Fibroblast of pulmonary artery (primary cell): ENCODE measurements at regions not wholly inside any gene's neighbourhood (a gene's known extent, or its start where the extent isn't known, plus 50 kb on each side); places are given as distances from the start of the nearest gene placed in this dataset.

Experiments used
- DNase-seq: peaks from one replicate; pipeline ENCODE4 v3.0.0-alpha.2; 2010; ENCODE audit warnings: low read depth
- H3K4me3 ChIP-seq: replicated peaks from 2 replicates; pipeline ENCODE4 v1.5.1; 2011; ENCODE audit warnings: low read depth, mild to moderate bottlenecking, control low read depth, low read length, moderate library complexity
- TF ChIP-seq, protein P1 (sequence below): IDR thresholded peaks from 2 replicates; pipeline ENCODE4 v1.5.1; 2011; ENCODE audit warnings: mild to moderate bottlenecking, control low read depth, low read length, inconsistent platforms; ENCODE audit errors: missing control alignments

DNA sequence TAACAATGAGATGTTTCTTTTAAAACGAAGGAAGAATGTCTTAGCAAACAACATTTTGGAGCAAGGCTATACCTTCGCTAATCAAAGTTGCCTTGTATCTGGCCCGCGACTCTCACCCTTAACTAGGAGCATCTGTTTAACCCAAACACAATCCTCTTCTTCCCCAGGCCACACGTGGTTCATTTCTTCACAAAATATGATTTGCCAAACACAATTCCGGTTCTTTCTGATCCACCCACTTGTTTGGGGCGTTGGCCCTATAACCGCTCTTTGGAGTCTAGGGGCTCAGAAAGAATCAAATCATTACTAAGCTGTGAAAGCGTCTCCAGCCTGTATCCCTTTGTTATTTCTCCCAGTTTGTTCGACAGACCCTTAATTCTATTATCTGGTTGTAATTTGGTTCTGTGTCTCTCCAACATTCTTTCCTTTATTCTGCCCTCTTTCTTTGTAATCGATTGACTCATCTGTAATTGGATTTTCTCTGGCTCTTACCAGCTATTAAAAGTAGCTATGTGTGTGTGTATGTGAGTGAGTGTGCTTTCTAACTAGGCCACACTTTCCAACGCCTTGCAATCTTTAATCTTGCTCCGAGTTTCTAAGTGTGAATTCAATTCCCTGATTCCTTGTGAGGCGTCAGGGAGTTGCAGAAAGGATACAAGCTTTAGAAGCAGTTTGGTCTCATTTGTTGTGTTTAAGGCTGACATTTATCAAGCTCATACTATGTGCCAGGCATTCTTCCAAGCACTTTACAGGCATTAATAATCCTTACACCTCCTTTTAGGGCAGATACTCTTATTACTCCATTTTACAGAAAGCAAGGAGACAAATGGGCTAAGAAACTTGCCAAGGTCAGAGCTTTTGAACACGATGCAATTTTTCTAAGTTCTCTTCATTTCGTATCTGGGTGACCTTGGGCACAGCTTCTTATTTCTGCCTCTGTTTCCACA lies 138.6 kb upstream of the CPEB2 start:
- DNase-seq, result no peak
- H3K4me3 ChIP-seq, result no peak overlapping the region
- TF ChIP-seq, protein P1, sequence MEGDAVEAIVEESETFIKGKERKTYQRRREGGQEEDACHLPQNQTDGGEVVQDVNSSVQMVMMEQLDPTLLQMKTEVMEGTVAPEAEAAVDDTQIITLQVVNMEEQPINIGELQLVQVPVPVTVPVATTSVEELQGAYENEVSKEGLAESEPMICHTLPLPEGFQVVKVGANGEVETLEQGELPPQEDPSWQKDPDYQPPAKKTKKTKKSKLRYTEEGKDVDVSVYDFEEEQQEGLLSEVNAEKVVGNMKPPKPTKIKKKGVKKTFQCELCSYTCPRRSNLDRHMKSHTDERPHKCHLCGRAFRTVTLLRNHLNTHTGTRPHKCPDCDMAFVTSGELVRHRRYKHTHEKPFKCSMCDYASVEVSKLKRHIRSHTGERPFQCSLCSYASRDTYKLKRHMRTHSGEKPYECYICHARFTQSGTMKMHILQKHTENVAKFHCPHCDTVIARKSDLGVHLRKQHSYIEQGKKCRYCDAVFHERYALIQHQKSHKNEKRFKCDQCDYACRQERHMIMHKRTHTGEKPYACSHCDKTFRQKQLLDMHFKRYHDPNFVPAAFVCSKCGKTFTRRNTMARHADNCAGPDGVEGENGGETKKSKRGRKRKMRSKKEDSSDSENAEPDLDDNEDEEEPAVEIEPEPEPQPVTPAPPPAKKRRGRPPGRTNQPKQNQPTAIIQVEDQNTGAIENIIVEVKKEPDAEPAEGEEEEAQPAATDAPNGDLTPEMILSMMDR, result no peak

- DNase-seq, result no peak
- TF ChIP-seq, protein P1, result no peak
- no peak overlapping the region for H3K4me3 ChIP-seq
Observed at GRCh38 chr4:14864365-14865030, 137.8 kb upstream of the CPEB2 start.

DNA sequence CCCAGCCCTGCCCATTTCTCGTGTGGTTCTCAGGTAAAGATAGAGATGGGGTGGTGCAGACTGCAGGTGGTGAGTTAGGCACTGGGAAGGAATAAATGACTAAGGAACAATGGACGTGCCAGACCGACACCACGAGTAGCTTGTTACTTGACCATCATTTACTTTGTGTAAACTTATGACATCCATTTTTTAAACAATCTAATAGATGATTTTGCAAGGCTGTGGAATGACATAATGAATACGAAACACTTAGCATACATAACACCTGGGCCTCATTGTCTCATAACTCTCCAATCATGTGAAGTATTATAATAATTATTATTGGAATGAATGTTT lies 137.3 kb upstream of the CPEB2 start:
- H3K4me3 ChIP-seq, result no peak overlapping the region
- TF ChIP-seq, protein P1, result no peak
- DNase-seq, result no peak

GRCh38 chr4:14865804-14866203 lies 136.5 kb upstream of the CPEB2 start:
- TF ChIP-seq, protein P1, result no peak
- no peak overlapping the region for H3K4me3 ChIP-seq
- DNase-seq, result peak; percentile 40

DNA sequence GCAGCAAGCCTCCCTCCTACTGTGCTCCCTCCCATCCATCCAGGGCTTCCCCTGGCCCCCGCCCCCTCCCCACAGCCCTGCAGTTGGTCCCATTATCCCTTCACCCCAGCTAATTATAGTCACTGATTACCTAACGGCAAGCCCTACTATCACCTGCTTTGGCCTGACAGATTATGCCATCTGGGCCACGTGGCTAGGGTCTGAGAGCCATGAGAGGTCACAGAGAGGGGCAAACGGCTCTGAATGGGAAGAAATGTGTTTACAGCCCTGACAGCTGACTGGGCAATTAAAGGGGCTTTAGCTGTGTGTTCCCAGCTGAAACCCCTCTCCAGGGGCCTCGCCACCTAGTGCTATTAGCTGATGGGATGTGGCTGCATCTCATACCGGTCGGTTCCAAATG lies 134.4 kb upstream of the CPEB2 start:
- TF ChIP-seq, protein P1, result no peak
- DNase-seq, result no peak
- no peak overlapping the region for H3K4me3 ChIP-seq

GRCh38 chr4:14868426-14869395 lies 133.6 kb upstream of the CPEB2 start:
- H3K4me3 ChIP-seq, result no peak overlapping the region
- DNase-seq, result no peak
- TF ChIP-seq, protein P1, result no peak
